T-cell (primary cell): ENCODE measurements at regions not wholly inside any gene's neighbourhood (a gene's known extent, or its start where the extent isn't known, plus 50 kb on each side); places are given as distances from the start of the nearest gene placed in this dataset.

Experiments
- ATAC-seq, 4 experiments: fragments of 200-7000 bp in 3 of 4; fragments of 150-1000 bp in 1 of 4; cut with Tn5 transposase; replicated peaks in 1 of 4; 1 replicate in 3 of 4; 2 replicates in 1 of 4; pipeline ENCODE4 v1.10.0; 2021; ENCODE audit warnings: moderate library complexity in 3 of 4, mild to moderate bottlenecking in 2 of 4, moderate number of reproducible peaks in 1 of 4
- CTCF ChIA-PET, 2 donors: fragments of 300-600 bp; sonication (Branson Sonifier 250); formaldehyde crosslinking; loops; one replicate each; lab custom pipeline; 2022; ENCODE audit warnings: antibody characterized with exemption in 2 of 2; lab: Charles Lee
- POLR2A ChIA-PET, 2 donors: fragments of 300-600 bp; sonication (Branson Sonifier 250); formaldehyde crosslinking; loops; one replicate each; lab custom pipeline; 2022; ENCODE audit warnings: antibody characterized with exemption in 2 of 2; lab: Charles Lee
- DNase-seq, 35 experiments: peaks; one replicate each; pipeline versions ENCODE4 v3.0.0 to v3.0.0-alpha.2; 2013 to 2023
- H3K27ac ChIP-seq: one replicate; pipeline ENCODE4 v1.5.1; 2013; ENCODE audit warnings: low read length
- H3K27me3 ChIP-seq, 2 experiments: replicated peaks in 1 of 2; 1 replicate in 1 of 2; 2 replicates in 1 of 2; pipeline versions ENCODE4 v1.6.1 to v1.7.0; 2013; ENCODE audit warnings: low read length in 1 of 2, mixed read lengths in 1 of 2; ENCODE audit not compliant: control insufficient read depth in 2 of 2, insufficient read depth in 2 of 2; ENCODE audit errors: extremely low read depth in 1 of 2
- H3K36me3 ChIP-seq, 2 donors: 1 replicate in 1 of 2; 2 replicates in 1 of 2; pipeline versions ENCODE4 v1.6.1 to v1.7.0; 2013; ENCODE audit warnings: low read length in 1 of 2; ENCODE audit not compliant: control insufficient read depth in 2 of 2, insufficient read depth in 1 of 2; ENCODE audit errors: extremely low read depth in 1 of 2
- H3K4me1 ChIP-seq, 2 experiments: 1 replicate in 1 of 2; 2 replicates in 1 of 2; pipeline versions ENCODE4 v1.6.1 to v1.7.0; 2013; ENCODE audit warnings: low read length in 2 of 2, mixed read lengths in 1 of 2; ENCODE audit not compliant: insufficient read depth in 2 of 2, control insufficient read depth in 1 of 2; ENCODE audit errors: extremely low read depth in 1 of 2
- H3K4me3 ChIP-seq, 2 donors: 1 replicate in 1 of 2; 2 replicates in 1 of 2; pipeline versions ENCODE4 v1.5.1 to v1.7.0; 2013; ENCODE audit warnings: mild to moderate bottlenecking in 2 of 2, low read length in 1 of 2, moderate library complexity in 1 of 2; ENCODE audit not compliant: control insufficient read depth in 1 of 2; ENCODE audit errors: extremely low read depth in 1 of 2
- H3K9me3 ChIP-seq: 2 replicates; pipeline ENCODE4 v1.7.0; 2013
- H3K27ac Mint-ChIP-seq, 2 donors: one replicate each; pipeline ENCODE4 v1.8.0; 2020 to 2021; ENCODE audit warnings: mild to moderate bottlenecking in 2 of 2, mixed read lengths in 2 of 2
- H3K27me3 Mint-ChIP-seq, 2 donors: one replicate each; pipeline ENCODE4 v1.8.0; 2021 to 2022; ENCODE audit warnings: mixed read lengths in 2 of 2
- H3K36me3 Mint-ChIP-seq: one replicate; pipeline ENCODE4 v1.8.0; 2021; ENCODE audit warnings: mixed read lengths
- H3K4me1 Mint-ChIP-seq, 3 donors: one replicate each; pipeline ENCODE4 v1.8.0; 2020 to 2022; ENCODE audit warnings: mixed read lengths in 3 of 3, mild to moderate bottlenecking in 1 of 3
- H3K4me3 Mint-ChIP-seq, 3 donors: one replicate each; pipeline ENCODE4 v1.8.0; 2020 to 2022; ENCODE audit warnings: mild to moderate bottlenecking in 3 of 3, mixed read lengths in 3 of 3, moderate library complexity in 3 of 3
- H3K9me3 Mint-ChIP-seq, 3 donors: one replicate each; pipeline ENCODE4 v1.8.0; 2020 to 2022; ENCODE audit warnings: mixed read lengths in 3 of 3
- WGBS: methylation state at CpG from one replicate; pipeline ENCODE4 v1.1.5; 2013; ENCODE audit warnings: missing lambda C conversion rate; ENCODE audit not compliant: insufficient coverage; 5-methylcytosine and 5-hydroxymethylcytosine counted together

DNA sequence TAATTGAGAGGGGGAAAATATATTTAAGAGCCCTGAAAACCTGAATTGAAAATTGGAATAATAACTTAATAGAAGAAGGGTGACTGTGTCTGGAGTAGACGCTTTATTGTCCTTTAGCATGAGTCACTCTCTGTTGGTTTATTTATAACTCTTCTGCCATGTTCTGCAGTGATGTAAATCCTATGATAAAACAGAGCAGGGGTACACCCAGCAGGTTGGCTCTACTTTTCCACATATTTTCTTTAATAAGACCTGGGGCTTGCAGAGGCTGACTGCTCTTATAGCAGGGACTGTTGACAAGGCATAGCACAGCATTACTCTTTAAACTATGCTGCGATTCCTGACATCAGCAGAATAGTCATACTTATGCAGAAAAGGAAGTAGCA lies 389.9 kb upstream of the PCDH9 start:
- no peaks in the 10 kb centered on the region for H3K36me3 ChIP-seq
- ChIA-PET CTCF (interaction anchor here in 1 of 2 donors (0.5 kb wide), 1 partner anchor 9 kb away, joined by 3 read pairs; no protein-coding TSS in a partner anchor), POLR2A (no interaction called here)
- H3K27me3 ChIP-seq = no peaks in the 10 kb centered on the region
- DNase-seq = no peak
- H3K4me3 ChIP-seq = no peak overlapping the region
- Mint-ChIP-seq H3K27me3 (no peaks in the 10 kb centered on the region), H3K4me1 (no peaks in the 10 kb centered on the region), H3K4me3 (no peak overlapping the region), H3K27ac (no peak overlapping the region), H3K36me3 (no peaks in the 10 kb centered on the region), H3K9me3 (peaks cover 0 to 10% (median 3%) of the 10 kb centered on the region in 3 donors)
- no peaks in the 10 kb centered on the region for H3K4me1 ChIP-seq
- no peak for ATAC-seq
- H3K27ac ChIP-seq = no peak overlapping the region
- no peaks in the 10 kb centered on the region for H3K9me3 ChIP-seq
- no CpG with 5 or more reads among the region's 2 CpGs for WGBS

- Mint-ChIP-seq H3K27ac (no peak overlapping the region), H3K36me3 (no peaks in the 10 kb centered on the region), H3K4me3 (no peak overlapping the region), H3K27me3 (no peaks in the 10 kb centered on the region), H3K9me3 (peaks cover 0 to 7% (median 3%) of the 10 kb centered on the region in 3 donors), H3K4me1 (no peaks in the 10 kb centered on the region)
- no peaks in the 10 kb centered on the region for H3K4me1 ChIP-seq
- no peak overlapping the region for H3K4me3 ChIP-seq
- ATAC-seq (no peak), DNase-seq (no peak)
- ChIA-PET POLR2A (no interaction called here), CTCF (no interaction called here)
- H3K27ac ChIP-seq = no peak overlapping the region
- no peaks in the 10 kb centered on the region for H3K9me3 ChIP-seq
- no peaks in the 10 kb centered on the region for H3K27me3 ChIP-seq
- no peaks in the 10 kb centered on the region for H3K36me3 ChIP-seq
Measured at GRCh38 chr13:67619351-67619994, 389.3 kb upstream of the PCDH9 start.

GRCh38 chr13:67614579-67614978 lies 384.4 kb upstream of the PCDH9 start:
- ChIA-PET POLR2A (no interaction called here), CTCF (no interaction called here)
- Histone ChIP-seq H3K27ac (no peak overlapping the region), H3K36me3 (no peaks in the 10 kb centered on the region), H3K4me1 (no peaks in the 10 kb centered on the region), H3K9me3 (no peaks in the 10 kb centered on the region), H3K4me3 (no peak overlapping the region), H3K27me3 (no peaks in the 10 kb centered on the region)
- H3K27ac Mint-ChIP-seq = no peak overlapping the region
- WGBS = no CpG with 5 or more reads among the region's 1 CpG
- no peaks in the 10 kb centered on the region for H3K36me3 Mint-ChIP-seq
- peaks cover 0 to 8% (median 4%) of the 10 kb centered on the region in 3 donors for H3K9me3 Mint-ChIP-seq
- DNase-seq (no peak), ATAC-seq (no peak)
- H3K27me3 Mint-ChIP-seq = no peaks in the 10 kb centered on the region
- no peaks in the 10 kb centered on the region for H3K4me1 Mint-ChIP-seq
- H3K4me3 Mint-ChIP-seq = no peak overlapping the region

DNA sequence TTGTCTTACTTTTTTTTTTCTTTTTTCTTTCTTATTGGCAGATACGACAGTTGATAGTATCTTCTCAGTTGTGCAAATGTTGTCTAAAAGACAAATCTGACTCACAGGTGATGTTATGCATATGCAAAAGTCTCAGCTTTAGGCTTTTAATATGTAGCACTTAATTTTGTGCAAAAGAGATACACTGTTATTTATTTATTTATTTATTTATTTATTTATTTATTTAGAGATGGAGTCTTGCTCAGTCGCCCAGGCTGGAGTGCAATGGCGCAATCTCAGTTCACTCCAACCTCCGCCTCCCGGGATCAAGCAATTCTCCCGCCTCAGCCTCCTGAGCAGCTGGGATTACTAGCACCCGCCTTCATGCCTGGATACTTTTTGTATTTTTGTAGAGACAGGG lies 383.9 kb upstream of the PCDH9 start:
- no peaks in the 10 kb centered on the region for H3K9me3 ChIP-seq
- WGBS = no CpG with 5 or more reads among the region's 7 CpGs
- ChIA-PET POLR2A (no interaction called here), CTCF (no interaction called here)
- DNase-seq (no peak), ATAC-seq (no peak)
- no peaks in the 10 kb centered on the region for H3K36me3 ChIP-seq
- Mint-ChIP-seq H3K27me3 (no peaks in the 10 kb centered on the region), H3K4me1 (no peaks in the 10 kb centered on the region), H3K4me3 (no peak overlapping the region), H3K36me3 (no peaks in the 10 kb centered on the region), H3K9me3 (peaks cover 0 to 13% (median 4%) of the 10 kb centered on the region in 3 donors), H3K27ac (no peak overlapping the region)
- H3K4me3 ChIP-seq = no peak overlapping the region
- H3K27ac ChIP-seq = no peak overlapping the region
- no peaks in the 10 kb centered on the region for H3K27me3 ChIP-seq
- H3K4me1 ChIP-seq = no peaks in the 10 kb centered on the region

DNA sequence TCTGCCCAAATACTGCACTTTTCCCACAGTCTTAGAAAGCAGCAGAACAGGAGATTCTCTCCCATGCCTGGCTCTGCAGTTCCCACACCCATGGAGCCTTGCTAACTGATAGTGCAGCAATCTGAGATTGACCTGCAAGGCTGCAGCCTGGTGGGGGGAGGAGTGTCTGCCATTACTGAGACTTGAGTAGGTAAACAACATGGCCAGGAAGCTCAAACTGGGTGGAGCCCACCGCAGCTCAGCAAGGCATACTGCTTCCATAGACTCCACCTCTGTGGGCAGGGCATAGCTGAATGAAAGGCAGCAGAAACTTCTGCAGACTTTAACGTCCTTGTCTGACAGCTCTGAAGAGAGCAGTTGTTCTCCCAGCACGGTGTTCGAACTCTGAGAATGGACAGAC lies 358.5 kb upstream of the PCDH9 start:
- ATAC-seq (no peak), DNase-seq (no peak)
- no peak overlapping the region for H3K4me3 ChIP-seq
- H3K9me3 Mint-ChIP-seq = peaks cover 8 to 29% (median 13%) of the 10 kb centered on the region in 3 donors
- ChIA-PET POLR2A (no interaction called here), CTCF (no interaction called here)
- H3K4me1 Mint-ChIP-seq = no peaks in the 10 kb centered on the region
- H3K9me3 ChIP-seq = no peaks in the 10 kb centered on the region
- H3K27me3 Mint-ChIP-seq = no peaks in the 10 kb centered on the region
- H3K27ac ChIP-seq = no peak overlapping the region
- H3K36me3 Mint-ChIP-seq = no peaks in the 10 kb centered on the region
- no peak overlapping the region for H3K4me3 Mint-ChIP-seq
- H3K4me1 ChIP-seq = no peaks in the 10 kb centered on the region
- no peaks in the 10 kb centered on the region for H3K27me3 ChIP-seq
- H3K27ac Mint-ChIP-seq = no peak overlapping the region
- 77% methylated on average over 4 of the region's 4 CpGs for WGBS
- no peaks in the 10 kb centered on the region for H3K36me3 ChIP-seq

- Histone ChIP-seq H3K4me3 (no peak overlapping the region), H3K27ac (no peak overlapping the region), H3K27me3 (no peaks in the 10 kb centered on the region), H3K36me3 (no peaks in the 10 kb centered on the region), H3K4me1 (no peaks in the 10 kb centered on the region), H3K9me3 (no peaks in the 10 kb centered on the region)
- Mint-ChIP-seq H3K4me1 (no peaks in the 10 kb centered on the region), H3K27ac (no peak overlapping the region), H3K9me3 (peaks cover 7 to 21% (median 8%) of the 10 kb centered on the region in 3 donors), H3K27me3 (no peaks in the 10 kb centered on the region), H3K36me3 (no peaks in the 10 kb centered on the region), H3K4me3 (no peak overlapping the region)
- CTCF ChIA-PET = no interaction called here
- POLR2A ChIA-PET = no interaction called here
- DNase-seq (no peak), ATAC-seq (no peak)
- WGBS = no CpG with 5 or more reads among the region's 1 CpG
Measured at GRCh38 chr13:67577361-67577760, 347.2 kb upstream of the PCDH9 start.
